HG02798 (cell line): ENCODE measurements at regions not wholly inside any gene's neighbourhood (a gene's known extent, or its start where the extent isn't known, plus 50 kb on each side); places are given as distances from the start of the nearest gene placed in this dataset.

Experiments used
- ATAC-seq: cut with Tn5 transposase; IDR thresholded peaks from one replicate; pipeline ENCODE4 v1.9.1; 2021; ENCODE audit warnings: mild to moderate bottlenecking; ENCODE audit not compliant: unreplicated experiment, poor library complexity

DNA sequence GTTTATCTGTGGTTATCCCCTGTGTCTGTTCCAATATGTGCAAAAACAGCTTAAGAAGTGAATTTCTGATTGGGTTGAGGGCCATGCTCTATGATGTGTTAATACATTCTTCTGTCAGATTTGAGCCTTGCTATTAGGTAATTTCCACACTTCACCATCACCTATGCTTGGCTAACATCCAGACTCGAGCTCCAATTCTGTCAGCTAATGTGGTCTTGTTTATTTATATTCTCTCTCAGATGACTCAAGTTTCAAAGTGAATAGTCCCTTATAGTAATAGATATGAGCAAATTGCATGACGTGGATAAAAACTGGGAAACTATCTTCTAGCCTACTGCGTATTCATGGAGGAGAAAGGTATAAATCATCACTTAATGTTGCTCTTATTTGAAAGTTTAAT is 451.3 kb downstream of the SNAPC1 start:
- ATAC-seq, result no peak

DNA sequence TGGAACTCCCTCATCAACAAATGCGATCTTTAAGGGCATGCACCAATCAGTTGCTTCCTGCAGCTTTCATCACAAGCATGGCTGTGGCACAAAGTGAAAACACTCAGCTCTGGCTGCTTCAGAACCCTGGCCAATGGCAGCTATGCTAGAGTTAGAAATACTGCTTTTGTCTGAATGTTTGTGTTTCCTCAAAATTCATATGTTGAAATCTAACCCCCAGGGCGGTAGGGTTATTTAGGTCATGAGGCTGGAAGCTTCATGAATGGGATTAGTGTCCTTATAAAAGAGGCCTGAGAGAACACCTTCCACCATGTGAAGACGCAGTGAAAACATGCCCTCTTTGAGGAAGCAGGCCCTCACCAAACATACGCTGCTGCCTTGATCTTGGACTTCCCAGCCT is 453.9 kb downstream of the SNAPC1 start:
- ATAC-seq, result no peak

DNA sequence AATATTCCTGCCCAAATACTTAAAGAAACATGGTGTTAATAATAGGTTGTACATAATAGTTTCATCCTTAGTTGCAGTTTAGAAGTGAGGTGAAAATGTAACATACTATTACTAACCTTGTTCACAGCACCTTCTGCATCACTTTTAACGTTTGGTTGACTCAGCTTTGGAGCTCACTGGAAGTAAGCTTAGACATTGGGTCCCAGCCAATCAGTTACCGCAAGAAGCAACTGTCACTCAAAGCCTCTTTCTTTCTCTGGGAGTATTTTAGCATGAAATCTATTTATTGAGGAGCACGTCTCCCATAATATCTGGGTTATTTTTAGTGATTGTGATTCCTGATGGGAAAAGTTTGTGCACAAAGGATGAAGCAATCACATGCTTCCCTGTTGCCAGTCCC is 472.6 kb downstream of the SNAPC1 start:
- no peak for ATAC-seq

DNA sequence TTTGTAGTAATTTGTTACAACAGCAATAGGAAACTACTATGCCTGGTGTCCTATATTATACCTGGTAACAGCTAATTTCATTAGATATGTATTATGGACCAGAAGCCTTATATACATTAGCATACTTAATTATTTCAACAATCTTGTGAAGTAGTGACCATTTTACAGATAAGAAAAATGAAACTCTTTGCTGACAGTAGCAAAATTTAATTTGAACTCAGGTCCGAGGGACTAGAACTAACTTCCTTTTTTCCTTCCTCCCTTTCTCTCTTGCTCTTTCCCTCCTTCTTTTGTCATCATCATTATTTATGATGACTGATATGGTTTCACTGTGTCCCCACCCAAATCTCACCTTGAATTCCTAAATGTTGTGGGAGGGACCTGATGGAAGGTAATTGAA is 482.0 kb downstream of the SNAPC1 start:
- no peak for ATAC-seq

DNA sequence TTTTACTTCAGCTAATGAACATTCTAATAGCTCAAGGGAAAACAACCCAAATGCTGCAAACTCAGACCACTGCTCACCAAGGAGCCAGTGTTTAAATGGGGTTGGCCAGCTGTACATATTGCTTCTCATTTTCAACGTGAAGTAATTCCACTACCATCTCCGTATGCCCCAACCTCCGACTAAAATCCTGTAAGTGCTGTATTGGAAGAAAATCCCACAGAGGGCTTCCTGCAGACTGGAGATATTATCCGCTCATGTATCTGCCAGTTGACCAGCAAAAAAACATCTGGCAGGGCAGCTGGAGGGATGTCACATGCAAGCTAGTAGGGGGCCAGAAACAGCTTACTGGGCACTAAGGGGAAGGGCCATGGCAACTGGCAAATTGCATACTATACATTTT is 485.0 kb downstream of the SNAPC1 start:
- no peak for ATAC-seq

DNA sequence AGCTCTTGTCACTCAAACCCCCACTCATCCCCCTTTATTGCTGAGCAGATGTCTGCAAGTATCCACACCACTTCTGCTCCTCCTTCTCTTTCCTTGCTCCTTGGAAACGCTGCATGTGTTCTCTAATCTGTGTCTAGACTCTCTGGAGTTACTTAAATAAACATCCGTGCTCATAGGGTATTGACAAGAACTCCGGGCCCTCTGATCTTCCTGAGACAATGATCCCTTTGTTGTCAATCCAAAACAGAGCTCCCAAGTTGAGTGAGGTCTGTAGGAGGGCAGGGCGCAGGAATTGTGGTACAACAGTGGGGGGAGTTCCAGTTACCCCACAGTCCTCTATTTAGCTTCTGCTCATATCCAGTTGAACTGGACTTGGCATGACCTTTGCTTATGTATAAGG is 489.0 kb downstream of the SNAPC1 start:
- no peak for ATAC-seq

DNA sequence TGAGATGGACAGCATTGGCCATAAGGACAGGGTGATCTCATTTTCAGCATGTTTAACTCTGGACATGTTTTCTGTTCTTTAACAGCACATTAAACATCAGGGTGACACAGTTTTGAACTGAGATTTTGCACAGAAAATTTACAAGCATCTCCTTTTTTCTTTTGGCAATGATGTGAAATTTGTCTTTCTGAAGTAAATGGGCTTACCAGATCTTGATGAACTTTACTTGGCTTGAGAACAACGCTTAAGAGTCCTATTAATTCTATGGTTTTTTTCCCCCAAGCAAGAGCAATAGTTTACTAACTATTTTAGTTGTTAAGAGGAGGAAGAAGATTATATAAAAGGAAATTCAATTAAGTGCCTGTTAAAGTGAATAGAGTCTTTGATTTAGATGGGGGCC is 491.0 kb downstream of the SNAPC1 start:
- ATAC-seq, result no peak

DNA sequence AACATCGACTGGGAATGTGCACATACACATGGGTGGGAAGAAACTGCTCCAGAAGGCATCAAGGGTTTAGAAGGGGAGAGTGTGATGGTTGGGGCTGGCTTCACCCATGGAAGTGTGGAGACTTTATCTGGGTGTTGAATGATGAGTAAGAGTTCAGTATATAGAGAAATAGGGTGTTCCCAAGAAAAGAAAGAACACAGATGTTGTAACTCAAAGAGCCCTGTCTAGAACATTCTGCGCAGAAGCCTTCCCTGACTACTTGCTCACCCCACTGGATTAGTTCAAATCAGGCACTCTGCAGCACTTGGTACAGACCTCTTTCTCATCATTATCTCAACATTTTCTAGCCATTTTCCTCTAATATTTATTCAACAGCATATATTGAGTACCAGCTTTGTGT is 491.7 kb downstream of the SNAPC1 start:
- ATAC-seq, result no peak

DNA sequence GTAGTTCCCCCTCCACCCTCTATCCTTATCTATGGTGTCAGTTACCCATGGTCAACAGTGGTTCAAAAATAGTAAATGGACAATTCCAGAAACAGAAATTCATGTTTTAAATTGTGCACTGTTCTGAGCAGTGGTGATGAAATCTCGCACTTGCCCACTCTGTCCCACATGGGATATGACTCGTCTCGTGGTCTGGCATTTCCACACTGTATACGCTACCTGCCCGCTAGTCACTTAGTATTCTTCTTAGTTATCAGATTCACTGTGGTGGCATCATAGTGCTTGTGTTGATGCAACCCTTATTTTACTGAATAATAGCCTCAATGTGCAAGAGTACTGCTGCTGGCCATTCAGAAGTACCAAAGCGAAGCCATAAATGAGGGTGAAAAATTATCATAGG is 507.0 kb downstream of the SNAPC1 start:
- no peak for ATAC-seq

DNA sequence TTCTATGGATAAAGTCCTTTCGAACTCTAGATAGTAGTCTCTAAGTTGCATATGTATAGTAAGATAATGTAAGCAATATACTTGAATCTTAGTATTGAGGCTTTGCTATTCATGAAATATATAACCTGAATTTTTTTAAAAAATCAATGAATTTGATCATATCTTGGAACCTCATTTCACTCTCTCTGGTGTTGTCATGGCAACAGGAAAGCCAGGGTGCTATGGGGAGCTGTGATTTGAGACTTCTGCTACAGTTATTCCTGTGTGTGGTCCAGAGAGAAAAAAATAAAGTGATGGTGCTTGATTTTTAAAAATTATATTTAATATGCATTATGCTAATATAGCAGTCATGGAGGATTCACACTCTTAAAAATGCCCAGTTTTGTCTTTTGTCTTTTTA is 508.0 kb downstream of the SNAPC1 start:
- ATAC-seq, result no peak

DNA sequence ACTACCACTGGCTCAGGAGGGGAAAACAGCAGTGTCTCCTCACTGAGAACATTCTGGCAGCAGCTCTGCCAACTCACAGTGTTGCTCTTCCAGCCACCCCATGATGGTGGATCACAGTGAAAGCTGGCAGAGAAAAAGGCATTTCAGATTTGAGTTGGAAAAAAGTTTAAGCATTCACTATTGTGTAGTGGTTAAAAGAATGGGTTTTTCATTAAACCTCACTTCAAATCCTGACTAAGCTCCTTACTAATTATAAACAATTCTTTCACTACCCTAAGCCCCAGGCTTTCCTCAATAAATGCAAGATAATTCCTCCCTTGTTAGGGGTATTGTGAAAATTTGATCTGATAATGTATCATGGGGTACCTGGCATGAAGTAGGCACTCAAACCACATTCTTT is 518.1 kb downstream of the SNAPC1 start:
- ATAC-seq, result no peak

DNA sequence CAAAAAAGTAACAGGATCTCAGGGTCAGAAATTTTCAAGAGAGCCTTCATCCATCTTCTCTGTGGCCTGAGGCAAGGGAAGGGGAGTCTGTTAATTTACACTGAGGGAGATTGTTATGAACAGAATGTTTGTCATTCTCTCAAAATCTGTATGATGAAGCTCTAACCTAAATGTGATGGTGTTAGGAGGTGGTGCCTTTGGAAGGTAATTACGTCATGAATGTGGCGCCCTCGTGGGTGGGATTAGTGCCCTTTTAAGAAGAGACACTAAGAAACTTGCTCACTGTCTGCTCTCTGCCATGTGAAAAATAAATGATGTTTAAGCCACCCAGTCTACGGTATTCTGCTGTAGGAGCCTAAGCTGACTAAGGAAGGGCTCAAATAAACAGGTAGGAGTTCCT is 521.6 kb downstream of the SNAPC1 start:
- ATAC-seq, result no peak

DNA sequence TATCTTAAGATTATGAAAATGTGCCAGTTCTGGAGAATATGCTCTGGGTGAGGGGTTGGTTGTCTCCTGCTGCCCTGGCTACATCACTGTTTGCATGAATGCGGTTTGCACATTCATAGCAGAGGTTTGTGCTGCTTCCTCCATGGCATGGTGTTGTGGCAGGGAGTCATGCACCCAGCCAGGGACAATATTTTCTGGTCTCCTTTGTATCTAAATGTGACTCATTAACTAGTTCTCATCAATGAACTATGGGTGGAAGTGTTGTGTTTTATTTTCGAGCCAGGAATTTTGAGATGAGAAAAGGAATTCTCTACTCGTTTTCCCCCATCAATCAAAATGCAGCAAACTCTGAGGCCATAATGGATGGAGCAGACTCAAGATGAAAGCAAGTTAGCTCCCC is 527.3 kb downstream of the SNAPC1 start:
- no peak for ATAC-seq

DNA sequence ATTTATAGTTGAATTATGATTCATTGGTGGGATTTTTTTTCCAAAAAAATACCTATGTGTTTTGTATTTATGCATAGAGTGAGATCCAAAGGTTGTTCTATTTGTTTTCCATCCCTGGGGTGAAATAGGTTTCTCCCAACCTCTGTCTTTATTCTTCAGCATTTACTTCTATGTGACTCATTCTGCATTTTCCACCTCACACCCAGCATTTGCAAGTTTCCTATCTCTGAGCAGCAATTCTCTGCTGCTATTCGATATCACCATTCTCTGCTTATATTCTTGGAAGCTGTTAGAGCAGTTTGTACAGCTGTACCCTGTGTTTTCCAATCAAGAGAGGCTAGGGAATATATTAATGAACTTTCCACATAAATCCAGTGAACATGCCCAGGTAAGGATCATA is 538.9 kb downstream of the SNAPC1 start:
- ATAC-seq, result no peak

DNA sequence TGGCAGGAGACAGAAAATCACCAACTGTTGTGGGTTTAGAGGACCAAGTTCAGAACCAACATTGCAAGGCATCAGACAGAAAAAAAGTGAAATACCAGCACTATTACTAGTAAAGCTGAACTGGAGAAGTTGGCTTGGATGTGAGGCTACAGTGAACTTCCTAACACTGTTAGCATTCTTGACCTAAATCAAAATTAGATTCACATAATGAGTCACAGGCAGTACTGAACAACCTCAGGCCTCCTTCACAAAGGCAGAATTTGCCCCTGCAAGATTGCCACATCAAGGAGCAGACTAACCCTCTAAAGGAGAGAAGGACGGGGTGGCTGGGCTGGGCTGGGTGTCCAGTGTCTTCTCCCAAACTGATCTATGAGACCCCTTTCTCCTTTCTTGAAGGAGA is 539.7 kb downstream of the SNAPC1 start:
- ATAC-seq, result no peak

DNA sequence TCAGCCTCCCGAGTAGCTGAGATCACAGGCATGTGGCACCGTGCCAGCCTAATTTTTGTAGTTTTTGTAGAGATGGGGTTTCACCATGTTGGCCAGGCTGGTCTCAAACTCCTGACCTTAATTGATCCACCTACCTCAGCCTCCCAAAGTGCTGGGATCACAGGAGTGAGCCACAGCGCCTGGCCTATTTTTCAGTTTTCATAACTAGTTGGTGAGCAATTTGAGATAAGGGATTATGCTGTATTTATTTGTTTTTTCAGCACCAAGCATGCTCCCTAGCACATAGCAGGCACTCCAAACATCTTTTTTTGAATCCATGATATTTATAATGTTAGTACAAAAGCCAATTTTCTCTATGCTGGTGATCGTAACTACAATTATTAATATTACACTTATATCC is 541.2 kb downstream of the SNAPC1 start:
- ATAC-seq, result no peak

DNA sequence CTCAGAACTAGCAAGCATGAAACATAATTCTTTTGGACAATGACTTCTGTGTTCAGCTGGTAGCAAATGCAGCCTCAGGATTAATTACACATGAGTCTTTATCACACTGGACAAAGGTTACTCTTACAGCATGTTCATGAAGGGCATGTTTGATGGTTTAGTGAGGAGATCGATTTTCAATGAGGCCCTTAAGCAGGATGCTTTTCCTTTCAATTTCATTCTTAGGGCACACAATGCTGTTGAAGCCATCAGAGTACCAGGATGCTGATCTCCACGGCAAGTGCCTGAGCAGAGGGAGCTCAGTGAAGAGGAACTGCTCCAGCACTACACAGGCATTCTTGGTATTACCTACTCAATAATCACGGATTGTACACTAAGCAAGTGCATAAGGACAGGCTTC is 542.0 kb downstream of the SNAPC1 start:
- no peak for ATAC-seq

DNA sequence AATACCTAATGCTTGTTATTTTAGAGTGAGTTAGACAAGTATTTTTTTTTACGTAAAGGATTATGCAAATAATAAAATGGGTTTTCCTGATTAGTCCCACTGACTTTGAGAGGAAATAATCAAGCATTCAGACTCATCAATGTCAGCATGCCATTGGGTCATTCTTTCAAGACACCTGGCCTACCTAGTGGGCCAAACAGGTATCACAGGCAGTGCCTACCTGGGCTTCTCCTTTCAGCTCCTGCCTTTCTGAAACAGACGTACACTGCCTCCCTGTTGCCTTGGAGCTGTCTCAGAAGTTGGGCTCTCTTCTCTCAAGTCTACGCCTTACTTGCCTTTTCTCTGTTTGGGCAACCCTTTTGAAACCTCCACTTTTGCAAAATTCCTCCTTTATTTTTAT is 545.6 kb downstream of the SNAPC1 start:
- no peak for ATAC-seq

DNA sequence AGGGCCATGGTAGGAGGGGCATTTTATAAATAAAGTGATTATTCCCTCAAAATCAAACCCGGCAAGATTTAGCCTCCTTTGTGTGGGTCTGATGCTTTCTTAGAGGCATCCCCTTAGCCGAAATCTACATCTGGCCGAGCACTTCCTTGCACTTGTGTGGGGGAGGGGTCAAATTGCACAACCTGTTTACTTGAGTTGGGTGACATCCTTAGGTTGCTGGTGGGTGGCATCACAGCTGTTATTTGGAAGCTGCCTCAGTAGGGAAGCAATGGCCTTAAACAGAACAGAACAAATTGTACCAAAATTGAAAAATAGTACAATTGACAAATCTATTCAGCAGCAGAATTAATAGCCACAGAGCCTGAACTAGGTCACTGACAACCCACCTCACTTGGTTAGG is 546.1 kb downstream of the SNAPC1 start:
- ATAC-seq, result no peak

DNA sequence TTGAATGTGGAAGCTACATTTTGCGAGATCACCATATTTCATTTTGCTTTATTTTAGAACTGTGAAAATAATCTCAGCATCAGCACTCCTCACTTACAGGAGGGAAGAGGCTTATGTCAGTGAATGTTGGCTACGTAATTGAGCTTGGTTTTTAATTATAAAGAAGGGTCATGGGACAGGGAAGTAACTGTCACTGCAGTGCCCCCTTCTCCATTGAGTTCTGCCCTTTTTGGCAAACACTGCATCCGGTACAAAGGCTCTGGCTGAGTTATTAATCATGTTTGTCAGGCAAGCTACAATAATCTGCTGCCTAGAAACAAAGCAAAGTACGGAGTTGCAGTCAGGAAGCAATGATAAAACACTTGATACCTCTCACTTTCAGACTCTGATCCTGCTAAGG is 546.7 kb downstream of the SNAPC1 start:
- ATAC-seq, result no peak

DNA sequence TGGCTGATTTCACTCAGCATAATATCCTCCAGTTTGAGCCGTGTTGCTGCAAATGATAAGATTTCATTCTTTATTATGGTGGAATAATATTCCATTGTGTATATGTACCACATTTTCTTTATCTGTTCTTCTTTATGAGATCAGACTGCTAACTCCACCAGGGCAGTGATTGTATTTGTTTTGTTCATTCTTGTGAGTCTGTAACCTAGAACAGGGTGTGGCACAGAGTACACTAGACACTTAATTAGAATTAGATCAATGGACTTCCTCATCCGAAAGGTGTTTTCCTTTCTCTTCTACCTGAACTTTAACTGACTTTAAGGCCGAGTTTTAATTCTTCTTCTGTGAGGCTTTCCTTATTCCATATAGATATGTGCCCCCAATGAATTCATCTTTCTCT is 551.0 kb downstream of the SNAPC1 start:
- no peak for ATAC-seq

DNA sequence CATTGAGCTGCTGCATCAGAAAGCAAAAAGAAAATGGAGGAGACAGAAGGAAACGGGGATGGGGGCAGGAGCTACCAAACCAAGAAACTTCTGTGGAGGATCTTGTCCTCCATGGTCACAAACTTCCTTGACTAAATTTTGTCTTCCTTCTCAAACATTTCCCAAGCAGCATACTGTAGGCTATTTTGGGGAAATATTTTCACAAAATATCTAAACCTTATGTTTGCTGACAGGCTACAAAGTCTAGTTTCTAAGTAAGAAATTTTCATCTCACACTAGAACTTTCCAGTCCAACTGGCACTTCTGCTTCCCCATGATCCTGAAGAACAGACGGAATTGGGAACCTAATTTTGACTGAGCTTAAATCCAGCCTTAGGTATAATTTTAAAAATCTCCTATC is 552.0 kb downstream of the SNAPC1 start:
- ATAC-seq, result no peak

DNA sequence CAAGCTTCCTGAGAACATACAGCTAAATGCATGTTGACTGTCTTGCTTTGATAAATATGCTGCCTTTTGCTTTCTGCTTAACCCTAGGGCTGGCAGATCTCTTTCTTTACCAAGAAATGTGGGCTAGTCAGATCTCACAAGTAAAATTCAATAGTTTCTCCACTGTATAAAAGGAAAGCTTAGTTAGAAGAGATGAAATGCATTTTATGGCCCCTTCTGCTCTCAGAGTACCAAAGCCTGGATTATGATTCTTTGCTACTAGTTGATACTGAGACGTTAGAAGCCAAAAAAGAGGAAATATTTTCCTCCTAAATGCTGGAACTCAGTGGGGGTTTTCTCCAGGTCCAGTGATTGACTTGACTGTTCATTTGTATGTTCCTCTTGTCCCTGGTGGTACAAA is 552.7 kb downstream of the SNAPC1 start:
- ATAC-seq, result no peak

DNA sequence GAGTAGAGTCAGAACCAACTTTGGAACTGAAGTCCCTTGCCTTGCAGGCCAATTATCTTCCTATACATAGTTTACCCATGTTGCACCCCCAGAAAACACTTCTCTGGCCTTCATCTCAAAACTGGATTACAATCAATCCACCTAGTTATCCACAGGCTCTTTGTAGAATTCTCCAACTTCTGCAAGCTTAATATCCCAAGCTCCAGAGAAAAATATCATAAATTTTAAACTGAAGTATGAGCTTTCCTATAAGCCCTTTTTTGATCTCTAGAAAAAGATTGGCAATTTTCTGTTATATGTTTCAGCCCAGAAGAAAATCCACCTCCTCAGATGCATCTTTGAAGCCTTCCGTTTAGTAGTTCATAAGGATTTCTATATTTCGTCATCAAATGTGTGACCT is 553.4 kb downstream of the SNAPC1 start:
- ATAC-seq, result no peak
